Prostate gland (tissue), 2 donors: ENCODE measurements at regions not wholly inside any gene's neighbourhood (a gene's known extent, or its start where the extent isn't known, plus 50 kb on each side); places are given as distances from the start of the nearest gene placed in this dataset.

ENCODE experiments used
- POLR2A ChIP-seq: fragments of 450-650 bp; IDR thresholded peaks from one replicate; pipeline ENCODE4 v1.6.1; 2016; ENCODE audit warnings: antibody characterized with exemption, mild to moderate bottlenecking
- POLR2AphosphoS5 ChIP-seq: sonication (generic); formaldehyde crosslinking; IDR thresholded peaks from one replicate; pipeline ENCODE4 v1.6.1; 2017; ENCODE audit warnings: antibody characterized with exemption
- TF ChIP-seq, protein P1 (sequence below), 4 experiments: fragments of 200-600 bp in 2 of 4; fragments of 450-650 bp in 2 of 4; sonication (generic) in 2 of 4; IDR thresholded peaks; 1 replicate in 3 of 4; 2 replicates in 1 of 4; pipeline ENCODE4 v1.5.1; 2016 to 2019; ENCODE audit warnings: antibody characterized with exemption in 4 of 4, mild to moderate bottlenecking in 2 of 4, moderate library complexity in 2 of 4

GRCh38 chr15:25611603-25612002 is 172.8 kb upstream of the UBE3A start:
- TF ChIP-seq, protein P1, sequence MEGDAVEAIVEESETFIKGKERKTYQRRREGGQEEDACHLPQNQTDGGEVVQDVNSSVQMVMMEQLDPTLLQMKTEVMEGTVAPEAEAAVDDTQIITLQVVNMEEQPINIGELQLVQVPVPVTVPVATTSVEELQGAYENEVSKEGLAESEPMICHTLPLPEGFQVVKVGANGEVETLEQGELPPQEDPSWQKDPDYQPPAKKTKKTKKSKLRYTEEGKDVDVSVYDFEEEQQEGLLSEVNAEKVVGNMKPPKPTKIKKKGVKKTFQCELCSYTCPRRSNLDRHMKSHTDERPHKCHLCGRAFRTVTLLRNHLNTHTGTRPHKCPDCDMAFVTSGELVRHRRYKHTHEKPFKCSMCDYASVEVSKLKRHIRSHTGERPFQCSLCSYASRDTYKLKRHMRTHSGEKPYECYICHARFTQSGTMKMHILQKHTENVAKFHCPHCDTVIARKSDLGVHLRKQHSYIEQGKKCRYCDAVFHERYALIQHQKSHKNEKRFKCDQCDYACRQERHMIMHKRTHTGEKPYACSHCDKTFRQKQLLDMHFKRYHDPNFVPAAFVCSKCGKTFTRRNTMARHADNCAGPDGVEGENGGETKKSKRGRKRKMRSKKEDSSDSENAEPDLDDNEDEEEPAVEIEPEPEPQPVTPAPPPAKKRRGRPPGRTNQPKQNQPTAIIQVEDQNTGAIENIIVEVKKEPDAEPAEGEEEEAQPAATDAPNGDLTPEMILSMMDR (IDR thresholded peaks at IDR 0.05), result no peak
- TF ChIP-seq POLR2A, result no peak
- no peak for TF ChIP-seq POLR2AphosphoS5
